Endothelial cell of umbilical vein (primary cell): ENCODE measurements at regions not wholly inside any gene's neighbourhood (a gene's known extent, or its start where the extent isn't known, plus 50 kb on each side); places are given as distances from the start of the nearest gene placed in this dataset.

Source experiments
- BruUV-seq: library from RNA; stranded (reverse); fragments of 400-500 nt; replicated peaks from 2 replicates; lab custom pipeline; 2021; lab: Mats Ljungman, UMichigan
- CTCF ChIA-PET: fragments of 300-600, 350-600 bp; sonication (Branson Sonifier 250); formaldehyde crosslinking; loops from one replicate; lab custom pipeline; 2021; ENCODE audit warnings: antibody characterized with exemption, inconsistent platforms; lab: Charles Lee
- POLR2A ChIA-PET: fragments of 300-600, 350-600 bp; sonication (Branson Sonifier 250); formaldehyde crosslinking; loops from one replicate; lab custom pipeline; 2021; ENCODE audit warnings: antibody characterized with exemption, inconsistent platforms; lab: Charles Lee
- DNase-seq: peaks from one replicate; pipeline ENCODE4 v3.0.0-alpha.2; 2011; ENCODE audit warnings: low read depth, low spot score
- FAIRE-seq: peaks from 2 replicates; lab custom pipeline; 2011; peaks lifted over from hg19 to GRCh38; lab: Jason Lieb, UNC
- H2AFZ ChIP-seq: 2 replicates; pipeline ENCODE4 v1.6.0; 2012; ENCODE audit warnings: low read depth, low read length, control low read depth, inconsistent platforms
- H3K27ac ChIP-seq: 2 replicates; pipeline ENCODE4 v1.5.1; 2011; ENCODE audit warnings: low read depth, mild to moderate bottlenecking, control low read depth, low read length, moderate library complexity; ENCODE audit not compliant: insufficient read depth
- H3K27me3 ChIP-seq, 2 experiments: 2 replicates each; pipeline versions ENCODE4 v1.6.0 to v1.6.1; 2011; ENCODE audit warnings: low read length in 2 of 2, mixed read lengths in 1 of 2; ENCODE audit not compliant: control insufficient read depth in 2 of 2, insufficient read depth in 2 of 2
- H3K36me3 ChIP-seq, 2 experiments: 2 replicates in 1 of 2; 3 replicates in 1 of 2; pipeline ENCODE4 v1.5.1; 2011; ENCODE audit warnings: low read length in 2 of 2, mild to moderate bottlenecking in 1 of 2, moderate library complexity in 1 of 2; ENCODE audit not compliant: control insufficient read depth in 2 of 2, insufficient read depth in 2 of 2; ENCODE audit errors: extremely low read depth in 1 of 2
- H3K4me1 ChIP-seq: 3 replicates; pipeline ENCODE4 v1.5.1; 2011; ENCODE audit warnings: mild to moderate bottlenecking, low read length; ENCODE audit not compliant: control insufficient read depth, insufficient read depth; ENCODE audit errors: extremely low read depth
- H3K4me2 ChIP-seq: 2 replicates; pipeline ENCODE4 v1.6.1; 2011; ENCODE audit warnings: low read length, control low read depth, mixed read lengths; ENCODE audit not compliant: insufficient read depth
- H3K4me3 ChIP-seq, 3 experiments: fragments of 200-600 bp in 1 of 3; sonication (generic), shearing (Covaris generic) in 1 of 3; replicated peaks in 1 of 3; 2 replicates each; pipeline ENCODE4 v1.5.1; 2011 to 2016; ENCODE audit warnings: control low read depth in 3 of 3, low read length in 3 of 3, mild to moderate bottlenecking in 2 of 3, inconsistent platforms in 1 of 3, low read depth in 1 of 3, moderate library complexity in 1 of 3; ENCODE audit not compliant: insufficient read depth in 1 of 3
- H3K79me2 ChIP-seq: 2 replicates; pipeline ENCODE4 v1.6.0; 2012; ENCODE audit warnings: low read length, inconsistent platforms; ENCODE audit not compliant: control insufficient read depth, insufficient read depth
- H3K9ac ChIP-seq: replicated peaks from 2 replicates; pipeline ENCODE3; 2011; ENCODE audit warnings: low read length, control low read depth; ENCODE audit not compliant: insufficient read depth; ENCODE audit errors: extremely low read depth
- H3K9me1 ChIP-seq: replicated peaks from 3 replicates; pipeline ENCODE4 v1.6.0; 2011; ENCODE audit warnings: mild to moderate bottlenecking, low read length; ENCODE audit not compliant: control insufficient read depth, insufficient read depth; ENCODE audit errors: extremely low read depth
- H3K9me3 ChIP-seq: replicated peaks from 2 replicates; pipeline ENCODE4 v1.5.1; 2012; ENCODE audit warnings: low read length, inconsistent platforms; ENCODE audit not compliant: control insufficient read depth, insufficient read depth
- H4K20me1 ChIP-seq: replicated peaks from 2 replicates; pipeline ENCODE3; 2011; ENCODE audit warnings: mild to moderate bottlenecking, low read length; ENCODE audit not compliant: control insufficient read depth, insufficient read depth; ENCODE audit errors: extremely low read depth
- CTCF ChIP-seq, 2 donors: IDR thresholded peaks; 1 replicate in 1 of 2; 2 replicates in 1 of 2; pipeline ENCODE4 v1.5.1; 2011; ENCODE audit warnings: low read length in 2 of 2, mild to moderate bottlenecking in 2 of 2, moderate library complexity in 2 of 2, control low read depth in 1 of 2, inconsistent platforms in 1 of 2, low read depth in 1 of 2; ENCODE audit not compliant: insufficient read depth in 1 of 2; ENCODE audit errors: extremely low read depth in 1 of 2
- EZH2 ChIP-seq: IDR thresholded peaks from 2 replicates; pipeline ENCODE4 v1.6.1; 2012; ENCODE audit warnings: borderline replicate concordance, low read depth, mild to moderate bottlenecking, moderate library complexity, low read length, inconsistent platforms; ENCODE audit not compliant: severe bottlenecking
- FOS ChIP-seq: IDR thresholded peaks from 2 replicates; pipeline ENCODE4 v1.6.1; 2011; ENCODE audit warnings: mild to moderate bottlenecking, low read length, moderate library complexity, borderline replicate concordance; ENCODE audit not compliant: insufficient read depth
- GATA2 ChIP-seq: IDR thresholded peaks from 2 replicates; pipeline ENCODE4 v1.7.0; 2011; ENCODE audit warnings: low read depth, mild to moderate bottlenecking, moderate library complexity, mixed read lengths, low read length; ENCODE audit not compliant: insufficient read length, insufficient read depth
- JUN ChIP-seq: IDR thresholded peaks from 2 replicates; pipeline ENCODE4 v1.6.1; 2011; ENCODE audit warnings: borderline replicate concordance, low read depth; ENCODE audit not compliant: insufficient read length, insufficient read depth
- MAX ChIP-seq: IDR thresholded peaks from 2 replicates; pipeline ENCODE4 v1.6.1; 2011; ENCODE audit not compliant: insufficient read depth, insufficient read length
- MYC ChIP-seq: IDR thresholded peaks from one replicate; pipeline ENCODE4 v1.6.1; 2011; ENCODE audit warnings: mild to moderate bottlenecking, low read depth, low read length
- POLR2A ChIP-seq: IDR thresholded peaks from 2 replicates; pipeline ENCODE4 v1.6.1; 2012; ENCODE audit warnings: low read depth, mild to moderate bottlenecking, control low read depth, low read length
- POLR2AphosphoS5 ChIP-seq: IDR thresholded peaks from 2 replicates; pipeline ENCODE4 v1.6.1; 2012; ENCODE audit warnings: low read depth, mild to moderate bottlenecking, control low read depth, low read length, moderate library complexity; ENCODE audit not compliant: insufficient read depth
- dilution Hi-C: fragments of 300-500 bp; cut with MboI; formaldehyde crosslinking; loops from one replicate; pipeline ENCODE4 v1.15.0; 2019; ENCODE audit warnings: low sequenced_read_pairs; ENCODE audit not compliant: extremely low pct_ligation_motif_present
- intact Hi-C: fragments of 100-400 bp; cut with micrococcal nuclease; formaldehyde crosslinking; loops from one replicate; pipeline ENCODE4 v1.10.0; 2022

- ChIA-PET POLR2A (no interaction called here), CTCF (no interaction called here)
- FAIRE-seq (no peak), DNase-seq (no peak)
- Histone ChIP-seq H3K9me3 (no peaks in the 10 kb centered on the region), H3K36me3 (no peaks in the 10 kb centered on the region), H3K9ac (no peak overlapping the region), H3K4me1 (no peaks in the 10 kb centered on the region), H3K27me3 (no peaks in the 10 kb centered on the region), H3K27ac (no peak overlapping the region), H3K79me2 (no peaks in the 10 kb centered on the region), H3K9me1 (no peaks in the 10 kb centered on the region), H3K4me3 (no peak overlapping the region), H2AFZ (no peak overlapping the region), H3K4me2 (no peak overlapping the region), H4K20me1 (no peaks in the 10 kb centered on the region)
- dilution Hi-C loops (no loop called here), intact Hi-C loops (no loop called here)
- TF ChIP-seq CTCF (IDR thresholded peaks at IDR 0.05; ENCODE audit: extremely low read depth in 1 of 2, insufficient read depth in 1 of 2, low read depth in 1 of 2, low read length in 2 of 2) (peak in 1 of 2 donors; percentile 5), JUN (no peak)
- no TSS peak for BruUV-seq
Observed at GRCh38 chr3:103410231-103410630, 975.4 kb downstream of the ZPLD1 start.

- H3K9me1 ChIP-seq, result no peaks in the 10 kb centered on the region
- H3K4me1 ChIP-seq, result no peaks in the 10 kb centered on the region
- H3K36me3 ChIP-seq, result no peaks in the 10 kb centered on the region
- no peaks in the 10 kb centered on the region for H4K20me1 ChIP-seq
- H3K27ac ChIP-seq, result no peak overlapping the region
- no peak overlapping the region for H3K4me2 ChIP-seq
- FAIRE-seq (no peak), DNase-seq (no peak)
- H3K27me3 ChIP-seq, result no peaks in the 10 kb centered on the region
- dilution Hi-C loops (no loop called here), intact Hi-C loops (no loop called here)
- ChIA-PET CTCF (interaction anchor here (1.6 kb wide), 1 partner anchor 13 kb away, joined by 3 read pairs; no protein-coding TSS in a partner anchor), POLR2A (no interaction called here)
- no peak overlapping the region for H3K4me3 ChIP-seq
- no peaks in the 10 kb centered on the region for H3K9me3 ChIP-seq
- no peak overlapping the region for H2AFZ ChIP-seq
- no TSS peak for BruUV-seq
- no peaks in the 10 kb centered on the region for H3K79me2 ChIP-seq
- no peak overlapping the region for H3K9ac ChIP-seq
- TF ChIP-seq MAX (no peak), GATA2 (no peak), CTCF (IDR thresholded peaks at IDR 0.05; ENCODE audit: extremely low read depth in 1 of 2, insufficient read depth in 1 of 2, low read depth in 1 of 2, low read length in 2 of 2) (no peak), JUN (no peak), FOS (no peak), POLR2A (no peak), POLR2AphosphoS5 (no peak), MYC (no peak), EZH2 (no peak)
Observed at GRCh38 chr3:103421460-103421859, 986.6 kb downstream of the ZPLD1 start.
